Astrocyte of the cerebellum (primary cell): ENCODE measurements at regions not wholly inside any gene's neighbourhood (a gene's known extent, or its start where the extent isn't known, plus 50 kb on each side); places are given as distances from the start of the nearest gene placed in this dataset.

Experiments
- DNase-seq: peaks from one replicate; pipeline ENCODE4 v3.0.0-alpha.2; 2011; ENCODE audit warnings: low read depth
- H3K4me3 ChIP-seq: 2 replicates; pipeline ENCODE4 v1.5.1; 2011; ENCODE audit warnings: mild to moderate bottlenecking, low read depth, low read length, moderate library complexity
- in situ Hi-C: cut with HindIII; loops from 2 replicates; pipeline ENCODE4 v1.10.0; 2017; ENCODE audit warnings: low sequenced_read_pairs
- TF ChIP-seq, protein P1 (sequence below): IDR thresholded peaks from 2 replicates; pipeline ENCODE4 v1.5.1; 2012; ENCODE audit warnings: low read length, low read depth, moderate library complexity, mild to moderate bottlenecking; ENCODE audit errors: missing control alignments

DNA sequence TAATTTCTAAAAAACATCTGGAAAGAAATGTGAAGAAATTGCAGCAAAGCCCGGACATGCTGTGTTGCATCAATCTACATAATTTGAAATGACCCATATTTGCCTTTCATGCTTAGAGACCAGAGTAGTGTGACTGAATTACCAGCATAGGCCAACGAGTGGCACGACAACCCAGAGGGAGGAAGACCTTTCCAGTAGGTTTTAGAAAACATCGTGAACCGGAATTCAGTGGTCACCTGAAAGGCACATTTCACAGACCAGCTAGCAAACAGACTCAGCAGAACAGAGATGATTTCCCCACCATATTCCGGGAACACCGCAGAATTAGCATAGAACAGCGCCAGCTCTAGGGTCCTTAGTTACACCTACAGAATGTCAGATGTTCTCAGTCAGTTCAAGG lies 620.0 kb upstream of the ZNF385D start:
- H3K4me3 ChIP-seq, result no peak overlapping the region
- in situ Hi-C loops, result no loop called here
- TF ChIP-seq, protein P1, sequence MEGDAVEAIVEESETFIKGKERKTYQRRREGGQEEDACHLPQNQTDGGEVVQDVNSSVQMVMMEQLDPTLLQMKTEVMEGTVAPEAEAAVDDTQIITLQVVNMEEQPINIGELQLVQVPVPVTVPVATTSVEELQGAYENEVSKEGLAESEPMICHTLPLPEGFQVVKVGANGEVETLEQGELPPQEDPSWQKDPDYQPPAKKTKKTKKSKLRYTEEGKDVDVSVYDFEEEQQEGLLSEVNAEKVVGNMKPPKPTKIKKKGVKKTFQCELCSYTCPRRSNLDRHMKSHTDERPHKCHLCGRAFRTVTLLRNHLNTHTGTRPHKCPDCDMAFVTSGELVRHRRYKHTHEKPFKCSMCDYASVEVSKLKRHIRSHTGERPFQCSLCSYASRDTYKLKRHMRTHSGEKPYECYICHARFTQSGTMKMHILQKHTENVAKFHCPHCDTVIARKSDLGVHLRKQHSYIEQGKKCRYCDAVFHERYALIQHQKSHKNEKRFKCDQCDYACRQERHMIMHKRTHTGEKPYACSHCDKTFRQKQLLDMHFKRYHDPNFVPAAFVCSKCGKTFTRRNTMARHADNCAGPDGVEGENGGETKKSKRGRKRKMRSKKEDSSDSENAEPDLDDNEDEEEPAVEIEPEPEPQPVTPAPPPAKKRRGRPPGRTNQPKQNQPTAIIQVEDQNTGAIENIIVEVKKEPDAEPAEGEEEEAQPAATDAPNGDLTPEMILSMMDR, result no peak
- no peak for DNase-seq

DNA sequence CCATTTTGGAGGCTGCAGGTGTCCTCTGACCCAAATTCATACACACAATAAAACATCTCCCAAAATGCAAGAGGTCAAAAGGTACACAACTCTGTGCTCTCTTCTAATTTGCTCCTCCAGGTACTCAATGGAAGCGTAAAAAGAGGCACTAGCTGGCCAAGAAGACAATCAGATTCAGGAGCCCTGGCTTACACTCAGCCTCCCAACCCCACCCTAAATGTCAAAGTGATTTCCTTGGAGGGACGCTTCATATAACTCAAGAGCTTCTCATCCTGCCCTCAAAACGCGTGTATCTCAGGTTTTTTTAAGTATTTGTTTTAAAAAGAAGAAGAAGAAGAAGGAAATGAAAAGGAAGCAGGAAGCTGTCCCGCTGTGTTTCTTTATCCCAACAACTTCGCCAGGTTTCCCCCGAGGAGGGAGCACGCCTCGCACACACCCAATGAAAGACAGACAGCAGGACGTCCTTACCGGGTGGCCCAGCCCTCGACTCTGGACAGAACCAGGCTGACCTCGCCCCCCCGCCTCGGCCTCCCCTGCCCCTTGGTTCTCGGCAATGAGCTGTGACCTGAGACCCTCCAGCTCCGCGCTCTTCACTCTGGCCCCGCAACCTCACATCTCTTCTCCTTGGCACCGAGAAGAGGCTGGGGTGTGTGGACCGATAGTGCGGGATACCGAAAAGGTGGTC lies 620.7 kb upstream of the ZNF385D start:
- in situ Hi-C loops, result no loop called here
- DNase-seq, result no peak
- peak overlapping the region; percentile 47 for H3K4me3 ChIP-seq
- TF ChIP-seq, protein P1, result no peak

DNA sequence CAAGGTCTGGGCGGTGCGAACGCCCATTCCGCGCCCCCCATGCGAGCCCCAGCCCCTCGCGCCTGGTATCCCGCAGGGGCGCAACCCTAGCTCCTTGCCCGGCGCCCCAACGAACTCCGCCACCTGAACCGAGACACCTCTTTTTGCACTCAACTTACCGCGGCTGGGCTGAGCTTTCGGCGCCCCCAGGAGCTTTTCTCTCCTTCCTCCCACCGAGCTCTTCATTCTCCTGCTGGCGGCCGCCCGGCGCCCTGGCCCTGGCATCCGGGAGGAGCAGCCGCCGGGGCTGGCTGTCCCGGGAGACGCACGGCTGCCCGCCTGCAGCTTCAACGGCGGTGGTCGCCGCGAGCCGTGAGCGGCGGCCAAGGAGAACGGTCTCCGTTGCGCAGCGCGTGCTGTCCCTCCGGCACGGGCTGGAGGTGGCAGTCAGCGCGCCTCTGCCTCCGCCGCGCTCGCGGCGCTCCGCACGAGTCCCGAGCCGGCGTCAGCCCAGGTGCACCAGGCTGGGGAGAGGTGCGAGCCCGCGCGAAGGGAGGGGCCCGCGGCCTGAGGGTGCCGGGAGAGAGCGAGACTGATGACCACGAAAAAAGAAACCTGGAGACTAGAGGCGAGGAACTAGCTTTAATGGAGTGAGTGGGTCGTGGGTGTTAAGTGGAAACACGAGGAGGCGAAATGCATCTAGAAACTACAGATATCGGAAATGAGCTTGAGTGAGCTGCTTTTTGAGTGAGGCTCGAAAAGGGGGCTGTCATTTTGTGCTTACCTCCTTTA lies 621.5 kb upstream of the ZNF385D start:
- in situ Hi-C loops, result no loop called here
- TF ChIP-seq, protein P1, result no peak
- peak overlapping the region; percentile 47 for H3K4me3 ChIP-seq
- no peak for DNase-seq

DNA sequence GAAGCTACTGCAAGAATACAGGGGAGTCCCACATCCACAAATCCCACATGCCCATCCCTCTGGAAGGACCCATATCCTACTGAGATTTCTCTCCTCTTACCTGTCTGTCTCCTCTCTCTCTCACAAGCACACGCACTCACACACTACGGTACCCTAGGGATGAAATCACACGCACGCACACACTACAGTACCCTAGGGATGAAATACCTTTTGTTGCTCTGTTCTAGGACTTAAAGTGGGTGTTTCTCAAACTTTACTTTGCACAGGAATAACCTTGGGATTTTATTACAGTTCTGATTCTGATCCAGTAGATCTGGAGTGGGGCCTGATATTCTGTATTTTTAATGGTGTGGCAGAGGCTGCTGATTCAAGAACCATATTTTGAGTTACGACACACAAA lies 622.2 kb upstream of the ZNF385D start:
- TF ChIP-seq, protein P1, result no peak
- no peak overlapping the region for H3K4me3 ChIP-seq
- DNase-seq, result no peak
- in situ Hi-C loops, result no loop called here

DNA sequence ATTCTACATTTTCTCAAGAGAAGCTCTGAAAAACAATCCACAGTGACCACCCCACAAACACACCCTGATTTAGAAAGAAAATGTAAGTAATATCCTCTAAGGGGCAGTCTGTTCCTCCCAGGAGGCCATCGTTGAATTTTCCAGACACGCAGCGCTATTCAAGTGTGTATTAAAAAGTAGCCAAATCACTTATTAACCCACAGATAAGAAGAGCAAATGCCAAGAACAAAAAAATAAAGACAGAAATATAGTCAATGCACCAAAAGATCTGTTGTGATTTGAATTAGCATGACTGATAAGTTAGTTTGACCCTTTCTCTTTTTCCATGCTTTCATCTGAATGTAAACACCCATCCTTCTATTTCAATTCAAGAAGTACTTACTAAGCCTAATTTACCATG lies 622.8 kb upstream of the ZNF385D start:
- TF ChIP-seq, protein P1, result no peak
- DNase-seq, result no peak
- in situ Hi-C loops, result no loop called here
- no peak overlapping the region for H3K4me3 ChIP-seq

DNA sequence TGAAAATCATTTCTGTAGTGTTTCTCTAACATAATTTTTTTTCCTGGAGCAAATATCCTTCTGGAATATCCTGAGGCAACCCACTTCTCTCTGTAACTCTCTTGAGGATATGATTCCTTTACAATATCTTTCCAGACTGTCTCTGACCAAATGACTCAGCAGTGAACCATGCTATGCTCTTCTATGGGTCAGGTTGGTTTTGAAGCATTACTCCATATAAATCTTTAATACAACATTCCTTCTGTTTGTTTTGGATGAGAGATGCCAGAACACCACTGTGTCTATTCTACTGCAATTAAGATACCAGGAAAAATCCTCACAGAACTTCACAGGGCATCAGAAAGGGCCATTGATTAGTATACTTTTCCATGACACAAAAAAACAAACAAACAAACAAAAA lies 626.4 kb upstream of the ZNF385D start:
- peak; percentile 67 for DNase-seq
- in situ Hi-C loops, result no loop called here
- no peak overlapping the region for H3K4me3 ChIP-seq
- TF ChIP-seq, protein P1, result no peak
